Gastroesophageal sphincter (tissue), 3 donors: ENCODE measurements at regions not wholly inside any gene's neighbourhood (a gene's known extent, or its start where the extent isn't known, plus 50 kb on each side); places are given as distances from the start of the nearest gene placed in this dataset.

Experiments
- CTCF ChIP-seq, 4 experiments: fragments of 200-600 bp in 2 of 4; fragments of 450-650 bp in 2 of 4; sonication (generic) in 1 of 4; IDR thresholded peaks; one replicate each; pipeline ENCODE4 v1.5.1; 2017 to 2019; ENCODE audit warnings: antibody characterized with exemption in 4 of 4, mild to moderate bottlenecking in 2 of 4, moderate library complexity in 2 of 4
- EP300 ChIP-seq: sonication (generic); formaldehyde crosslinking; IDR thresholded peaks from one replicate; pipeline ENCODE4 v1.6.1; 2017; ENCODE audit warnings: antibody characterized with exemption, mild to moderate bottlenecking
- POLR2A ChIP-seq, 2 donors: fragments of 450-650 bp; IDR thresholded peaks; one replicate each; pipeline ENCODE4 v1.6.1; 2017; ENCODE audit warnings: antibody characterized with exemption in 2 of 2, mild to moderate bottlenecking in 2 of 2, moderate library complexity in 1 of 2

DNA sequence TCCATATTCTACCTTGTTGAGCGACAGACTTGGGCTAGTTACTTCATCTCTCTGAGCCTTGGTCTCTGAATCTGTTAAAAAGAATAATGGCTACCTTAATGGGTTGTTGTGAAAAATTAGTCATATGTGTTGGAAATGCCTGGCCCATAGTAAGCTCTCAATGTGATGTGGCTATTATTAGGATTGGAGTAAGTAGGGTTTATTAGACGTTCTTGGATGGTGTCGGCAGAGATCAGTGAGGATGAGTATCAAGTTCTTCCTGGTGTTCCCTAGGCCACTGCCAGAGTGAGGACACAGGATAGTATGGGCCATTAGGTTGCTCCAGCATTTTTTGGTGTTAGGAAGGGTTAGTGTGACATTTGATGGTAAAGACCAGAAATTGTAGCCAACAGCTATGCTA, 121.1 kb upstream of the DUSP10 start:
- TF ChIP-seq CTCF (IDR thresholded peaks at IDR 0.05) (no peak), POLR2A (IDR thresholded peaks at IDR 0.05) (no peak), EP300 (no peak)
